HL-60 (cell line): ENCODE measurements at regions not wholly inside any gene's neighbourhood (a gene's known extent, or its start where the extent isn't known, plus 50 kb on each side); places are given as distances from the start of the nearest gene placed in this dataset.

Source experiments
- DNase-seq, 2 experiments: peaks; one replicate each; pipeline ENCODE4 v3.0.0-alpha.2; 2010 to 2020; ENCODE audit warnings: low read depth in 1 of 2, low spot score in 1 of 2
- H3K27ac ChIP-seq: fragments of 250-450 bp; sonication (Bioruptor Pico); replicated peaks from 2 replicates; pipeline ENCODE4 v1.5.1; 2020; ENCODE audit warnings: mild to moderate bottlenecking, moderate library complexity
- H3K27me3 ChIP-seq: fragments of 250-450 bp; sonication (Bioruptor Pico); 2 replicates; pipeline ENCODE4 v1.5.1; 2021; ENCODE audit warnings: mild to moderate bottlenecking, moderate library complexity; ENCODE audit not compliant: insufficient read depth, poor library complexity, severe bottlenecking
- H3K4me3 ChIP-seq: replicated peaks from 2 replicates; pipeline ENCODE4 v1.5.1; 2011; ENCODE audit warnings: mild to moderate bottlenecking, control low read depth, low read length; ENCODE audit not compliant: insufficient read depth
- CTCF ChIP-seq: IDR thresholded peaks from one replicate; pipeline ENCODE4 v1.5.1; 2011; ENCODE audit warnings: low read length, control low read depth, inconsistent platforms; ENCODE audit not compliant: insufficient read depth
- GABPA ChIP-seq: IDR thresholded peaks from 2 replicates; pipeline ENCODE4 v1.6.1; 2012; ENCODE audit warnings: low read depth
- POLR2AphosphoS5 ChIP-seq: IDR thresholded peaks from 2 replicates; pipeline ENCODE4 v1.6.1; 2012; ENCODE audit warnings: low read depth
- REST ChIP-seq: IDR thresholded peaks from 2 replicates; pipeline ENCODE4 v1.6.1; 2012; ENCODE audit warnings: low read depth; ENCODE audit not compliant: insufficient replicate concordance
- SPI1 ChIP-seq: IDR thresholded peaks from 2 replicates; pipeline ENCODE4 v1.6.1; 2012; ENCODE audit warnings: low read depth, mild to moderate bottlenecking, borderline replicate concordance

- H3K4me3 ChIP-seq: no peak overlapping the region
- H3K27me3 ChIP-seq: no peaks in the 10 kb centered on the region
- DNase-seq: no peak
- TF ChIP-seq CTCF: no peak
- no peak for TF ChIP-seq GABPA
- TF ChIP-seq SPI1: no peak
- no peak for TF ChIP-seq POLR2AphosphoS5
- TF ChIP-seq REST: no peak
- no peak overlapping the region for H3K27ac ChIP-seq
Observed at GRCh38 chr3:28751864-28752263, 403.2 kb upstream of the AZI2 start.

- Histone ChIP-seq H3K4me3 (no peak overlapping the region), H3K27ac (no peak overlapping the region), H3K27me3 (no peaks in the 10 kb centered on the region)
- TF ChIP-seq GABPA: no peak
- TF ChIP-seq SPI1: no peak
- TF ChIP-seq REST: no peak
- no peak for TF ChIP-seq POLR2AphosphoS5
- no peak for TF ChIP-seq CTCF
- no peak for DNase-seq
Observed at GRCh38 chr3:28752290-28752689, 403.7 kb upstream of the AZI2 start.

- TF ChIP-seq POLR2AphosphoS5 (no peak), SPI1 (no peak), GABPA (no peak), CTCF (no peak), REST (no peak)
- Histone ChIP-seq H3K27me3 (no peaks in the 10 kb centered on the region), H3K27ac (no peak overlapping the region), H3K4me3 (no peak overlapping the region)
- DNase-seq: no peak
Observed at GRCh38 chr3:28756056-28756455, 407.4 kb upstream of the AZI2 start.
